Neural cell (in vitro differentiated cells): ENCODE measurements at regions not wholly inside any gene's neighbourhood (a gene's known extent, or its start where the extent isn't known, plus 50 kb on each side); places are given as distances from the start of the nearest gene placed in this dataset.

Source experiments
- CTCF ChIP-seq: fragments of 450-650 bp; IDR thresholded peaks from 2 replicates; pipeline ENCODE4 v1.5.1; 2014; ENCODE audit warnings: antibody characterized with exemption, mild to moderate bottlenecking, moderate library complexity; ENCODE audit not compliant: poor library complexity, severe bottlenecking
- EP300 ChIP-seq: fragments of 450-650 bp; conservative IDR thresholded peaks from 2 replicates; pipeline ENCODE4 v1.6.1; 2014; ENCODE audit warnings: antibody characterized with exemption, mild to moderate bottlenecking, moderate library complexity; ENCODE audit not compliant: poor library complexity, severe bottlenecking
- EZH2 ChIP-seq: fragments of 200-600, 300-800 bp; shearing (Covaris generic), sonication (generic); IDR thresholded peaks from 2 replicates; pipeline ENCODE4 v1.6.1; 2014; ENCODE audit warnings: antibody characterized with exemption, low read length, borderline replicate concordance, mild to moderate bottlenecking; ENCODE audit not compliant: insufficient read depth, poor library complexity, severe bottlenecking
- MXI1 ChIP-seq: fragments of 450-650 bp; conservative IDR thresholded peaks from 2 replicates; pipeline ENCODE4 v1.6.1; 2014; ENCODE audit warnings: antibody characterized with exemption, mild to moderate bottlenecking; ENCODE audit not compliant: poor library complexity, severe bottlenecking
- POLR2AphosphoS5 ChIP-seq: IDR thresholded peaks from 2 replicates; pipeline ENCODE4 v1.6.1; 2012
- REST ChIP-seq: IDR thresholded peaks from 2 replicates; pipeline ENCODE4 v1.6.1; 2012; ENCODE audit warnings: borderline replicate concordance

DNA sequence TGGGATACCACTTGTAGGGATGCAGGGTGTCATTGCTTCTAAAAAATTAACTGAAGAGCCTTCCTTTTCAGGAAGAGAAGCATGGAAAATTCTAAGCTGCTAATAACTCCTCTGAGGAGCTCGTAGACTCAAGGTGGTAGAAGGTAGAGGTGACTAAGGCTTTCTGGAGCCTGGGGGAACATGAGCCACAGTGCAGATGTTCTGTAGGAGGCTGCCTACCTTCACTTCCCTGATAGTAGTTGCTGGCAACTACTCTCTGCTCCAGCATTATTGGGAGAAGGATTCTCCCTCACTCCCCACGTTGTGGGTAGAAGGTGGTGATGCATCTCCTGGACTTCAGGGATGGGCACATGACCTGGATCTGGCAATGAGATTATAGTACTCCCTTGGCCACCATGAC, 86.7 kb upstream of the STARD4 start:
- no peak for TF ChIP-seq CTCF
- no peak for TF ChIP-seq MXI1
- TF ChIP-seq EZH2, result no peak
- TF ChIP-seq EP300, result no peak
- no peak for TF ChIP-seq REST
- TF ChIP-seq POLR2AphosphoS5, result no peak
